Fibroblast of lung (primary cell): ENCODE measurements at regions not wholly inside any gene's neighbourhood (a gene's known extent, or its start where the extent isn't known, plus 50 kb on each side); places are given as distances from the start of the nearest gene placed in this dataset.

Experiments used
- DNase-seq, 2 donors: peaks; one replicate each; pipeline versions ENCODE4 v3.0.0 to v3.0.0-alpha.2; 2010; ENCODE audit warnings: low read depth in 2 of 2
- H2AFZ ChIP-seq: 2 replicates; pipeline ENCODE4 v1.5.1; 2012; ENCODE audit warnings: low read length, control low read depth, inconsistent platforms
- H3K27ac ChIP-seq: 2 replicates; pipeline ENCODE4 v1.5.1; 2011; ENCODE audit warnings: low read length, control low read depth; ENCODE audit not compliant: insufficient read depth
- H3K27me3 ChIP-seq: 2 replicates; pipeline ENCODE4 v1.5.1; 2011; ENCODE audit warnings: mild to moderate bottlenecking, low read length; ENCODE audit not compliant: control insufficient read depth, insufficient read depth
- H3K36me3 ChIP-seq: 2 replicates; pipeline ENCODE4 v1.5.1; 2011; ENCODE audit warnings: low read length; ENCODE audit not compliant: control insufficient read depth, insufficient read depth
- H3K4me1 ChIP-seq: 2 replicates; pipeline ENCODE4 v1.5.1; 2011; ENCODE audit warnings: low read length; ENCODE audit not compliant: control insufficient read depth, insufficient read depth; ENCODE audit errors: extremely low read depth
- H3K4me2 ChIP-seq: 2 replicates; pipeline ENCODE4 v1.5.1; 2011; ENCODE audit warnings: low read length, control low read depth; ENCODE audit not compliant: insufficient read depth; ENCODE audit errors: extremely low read depth
- H3K4me3 ChIP-seq, 4 experiments: fragments of 200-600 bp in 1 of 4; sonication (generic) in 1 of 4; replicated peaks in 1 of 4; 2 replicates each; pipeline ENCODE4 v1.5.1; 2011 to 2016; ENCODE audit warnings: low read length in 4 of 4, low read depth in 3 of 4, mild to moderate bottlenecking in 3 of 4, control low read depth in 2 of 4, inconsistent platforms in 1 of 4, mixed read lengths in 1 of 4; ENCODE audit not compliant: insufficient read depth in 1 of 4; ENCODE audit errors: control extremely low read depth in 1 of 4
- H3K79me2 ChIP-seq: 2 replicates; pipeline ENCODE4 v1.5.1; 2012; ENCODE audit warnings: mild to moderate bottlenecking, low read length, inconsistent platforms; ENCODE audit not compliant: control insufficient read depth, insufficient read depth
- H3K9ac ChIP-seq: 2 replicates; pipeline ENCODE4 v1.5.1; 2011; ENCODE audit warnings: mild to moderate bottlenecking, low read length, control low read depth; ENCODE audit not compliant: insufficient read depth
- H3K9me3 ChIP-seq: 2 replicates; pipeline ENCODE4 v1.5.1; 2012; ENCODE audit warnings: low read depth, low read length; ENCODE audit not compliant: control insufficient read depth, insufficient read depth
- H4K20me1 ChIP-seq: 2 replicates; pipeline ENCODE4 v1.5.1; 2011; ENCODE audit warnings: low read length; ENCODE audit not compliant: control insufficient read depth, insufficient read depth; ENCODE audit errors: extremely low read depth
- CTCF ChIP-seq, 2 donors: IDR thresholded peaks in 1 of 2; conservative IDR thresholded peaks in 1 of 2; 1 replicate in 1 of 2; 2 replicates in 1 of 2; pipeline ENCODE4 v1.5.1; 2011 to 2012; ENCODE audit warnings: low read length in 2 of 2, control low read depth in 1 of 2, inconsistent platforms in 1 of 2, low read depth in 1 of 2, mild to moderate bottlenecking in 1 of 2
- EZH2 ChIP-seq: IDR thresholded peaks from 2 replicates; pipeline ENCODE4 v1.5.1; 2012; ENCODE audit warnings: low read length, control low read depth, mild to moderate bottlenecking; ENCODE audit errors: missing control alignments

GRCh38 chr5:4148009-4148408 lies 552.4 kb downstream of the IRX1 start:
- Histone ChIP-seq H3K27me3 (no peaks in the 10 kb centered on the region), H3K4me3 (no peak overlapping the region), H3K4me2 (no peak overlapping the region), H3K27ac (no peak overlapping the region), H4K20me1 (no peaks in the 10 kb centered on the region), H3K9ac (no peak overlapping the region), H3K36me3 (no peaks in the 10 kb centered on the region), H3K9me3 (peaks cover 3% of the 10 kb centered on the region), H3K79me2 (no peaks in the 10 kb centered on the region), H3K4me1 (no peaks in the 10 kb centered on the region), H2AFZ (no peak overlapping the region)
- no peak for DNase-seq
- TF ChIP-seq EZH2: no peak

GRCh38 chr5:4150067-4150466 lies 554.4 kb downstream of the IRX1 start:
- no peak for TF ChIP-seq CTCF (conservative IDR thresholded peaks at IDR 0.05 in 1 of 2, IDR thresholded peaks at IDR 0.05 in 1 of 2; ENCODE audit: low read depth in 1 of 2, low read length in 2 of 2)
- TF ChIP-seq EZH2: no peak

DNA sequence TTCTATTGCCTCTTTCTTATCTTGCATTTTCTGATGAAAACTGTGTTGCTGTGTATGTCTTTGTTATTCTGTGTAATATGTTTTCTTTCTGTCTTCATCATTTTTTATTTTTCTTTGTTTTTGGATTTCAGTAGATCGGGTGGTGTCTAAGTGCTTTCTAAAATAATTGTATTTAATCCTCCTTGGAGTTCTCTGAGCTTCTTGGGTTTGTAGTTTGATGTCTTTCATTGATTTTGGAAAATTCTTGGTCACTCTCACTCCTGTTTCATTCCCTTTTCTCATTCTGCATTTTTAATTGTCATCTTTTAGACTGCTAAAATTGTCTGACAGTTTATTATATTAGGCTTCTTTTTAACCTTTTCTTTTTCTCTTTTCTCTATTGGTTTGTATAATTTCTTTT lies 560.5 kb downstream of the IRX1 start:
- Histone ChIP-seq H4K20me1 (no peaks in the 10 kb centered on the region), H3K79me2 (no peaks in the 10 kb centered on the region), H3K27ac (no peak overlapping the region), H3K9me3 (no peaks in the 10 kb centered on the region), H2AFZ (no peak overlapping the region), H3K9ac (no peak overlapping the region), H3K4me3 (no peak overlapping the region), H3K36me3 (no peaks in the 10 kb centered on the region), H3K4me1 (no peaks in the 10 kb centered on the region), H3K27me3 (no peaks in the 10 kb centered on the region), H3K4me2 (no peak overlapping the region)
- no peak for TF ChIP-seq CTCF (conservative IDR thresholded peaks at IDR 0.05 in 1 of 2, IDR thresholded peaks at IDR 0.05 in 1 of 2; ENCODE audit: low read depth in 1 of 2, low read length in 2 of 2)
- TF ChIP-seq EZH2: no peak
- no peak for DNase-seq

More at GRCh38 chr5:4150067-4150466, 554.4 kb downstream of the IRX1 start:
- Histone ChIP-seq H3K9me3 (peaks cover under 1% of the 10 kb centered on the region), H3K9ac (no peak overlapping the region), H3K4me3 (no peak overlapping the region), H3K4me2 (no peak overlapping the region), H4K20me1 (no peaks in the 10 kb centered on the region), H2AFZ (no peak overlapping the region), H3K27me3 (no peaks in the 10 kb centered on the region), H3K79me2 (no peaks in the 10 kb centered on the region), H3K36me3 (no peaks in the 10 kb centered on the region), H3K27ac (no peak overlapping the region), H3K4me1 (no peaks in the 10 kb centered on the region)
- no peak for DNase-seq
